ENCODE measurements at regions not wholly inside any gene's neighbourhood (a gene's known extent, or its start where the extent isn't known, plus 50 kb on each side); places are given as distances from the start of the nearest gene placed in this dataset.
"Not testable (repeated sequence)": the region's sequence is repeated elsewhere in the genome, so short reads cannot be mapped to it uniquely, and the experiment has no call there.

DNA sequence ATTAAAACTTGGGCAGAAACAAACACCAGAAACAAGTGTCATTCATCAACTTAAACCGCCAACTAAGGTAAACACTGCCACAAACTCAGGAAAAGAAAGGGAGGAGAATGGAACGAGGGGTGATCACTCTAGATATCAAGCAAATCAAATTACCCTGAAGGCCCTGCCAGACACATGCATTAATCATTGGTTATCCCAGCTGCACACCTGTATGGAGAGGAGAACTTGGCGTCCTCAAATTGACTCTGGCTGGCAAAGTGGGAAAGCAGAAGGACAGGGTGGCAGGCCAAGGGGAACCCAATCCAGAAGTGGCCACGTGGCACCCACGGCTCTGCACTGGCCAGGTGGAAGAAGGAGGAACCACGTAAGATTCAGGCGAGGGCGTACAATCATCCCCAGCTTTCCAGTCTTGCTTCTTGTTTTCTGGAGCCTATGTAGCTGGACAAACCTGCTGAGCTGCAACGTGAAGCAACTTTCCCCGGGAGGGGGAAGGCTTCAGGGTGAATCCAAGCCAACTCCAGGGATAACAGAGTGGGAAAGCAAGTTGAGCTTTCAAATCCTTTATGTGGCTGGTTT is 156.2 kb upstream of the JARID2 start:
- DNase-seq = no peak

- no peak for DNase-seq
Measured at GRCh38 chr6:15090145-15090579, 155.7 kb upstream of the JARID2 start.

DNA sequence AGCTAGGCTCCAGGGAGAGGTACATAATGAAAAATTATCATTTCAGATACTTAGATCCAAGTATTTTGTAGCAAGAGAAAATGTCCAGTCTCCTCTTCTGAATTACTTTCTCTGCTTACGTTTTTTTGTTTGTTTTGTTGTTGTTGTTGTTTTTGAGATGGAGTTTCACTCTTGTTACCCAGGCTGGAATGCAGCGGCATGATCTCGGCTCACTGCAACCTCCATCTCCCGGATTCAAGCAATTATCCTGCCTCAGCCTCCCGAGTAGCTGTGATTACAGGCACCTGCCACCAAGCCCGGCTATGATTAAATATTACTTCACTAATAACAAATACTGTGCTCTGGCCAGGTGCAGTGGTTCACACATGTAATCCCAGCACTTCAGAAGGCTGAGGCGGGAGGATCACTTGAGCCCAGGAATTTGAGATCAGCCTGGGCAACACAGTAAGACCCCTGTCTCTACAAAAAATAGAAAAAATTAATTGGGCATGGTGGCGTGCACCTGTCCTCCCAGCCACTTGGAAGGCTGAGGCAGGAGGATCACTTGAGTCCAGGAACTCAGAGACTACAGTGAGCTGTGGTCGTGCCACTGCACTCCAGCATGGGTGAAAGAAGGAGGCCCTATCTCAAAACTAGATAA is 155.0 kb upstream of the JARID2 start:
- DNase-seq = no peak

- no peak for DNase-seq
Measured at GRCh38 chr6:15096894-15097837, 148.7 kb upstream of the JARID2 start.

DNA sequence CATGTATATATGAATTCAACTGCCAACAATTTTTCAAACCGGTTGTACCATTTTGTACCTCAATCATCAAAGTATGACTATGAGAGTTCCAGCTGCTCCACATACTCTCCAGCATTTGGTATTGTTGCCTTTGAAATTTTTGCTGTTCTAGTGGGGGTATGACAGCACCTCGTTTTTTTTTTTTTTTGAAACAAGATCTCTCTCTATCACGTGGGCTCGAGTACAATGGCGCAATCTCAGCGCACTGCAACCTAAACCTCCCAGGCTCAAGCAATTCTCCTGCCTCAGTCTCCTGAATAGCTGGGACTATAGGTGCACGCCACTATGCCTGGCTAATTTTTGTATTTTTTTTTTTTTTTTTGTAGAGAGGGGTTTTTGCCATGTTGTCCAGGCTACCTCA is 144.7 kb upstream of the JARID2 start:
- no peak for DNase-seq

GRCh38 chr6:15102241-15102640 is 143.6 kb upstream of the JARID2 start:
- DNase-seq = no peak

GRCh38 chr6:15106958-15107643 is 138.8 kb upstream of the JARID2 start:
- DNase-seq = no peak

DNA sequence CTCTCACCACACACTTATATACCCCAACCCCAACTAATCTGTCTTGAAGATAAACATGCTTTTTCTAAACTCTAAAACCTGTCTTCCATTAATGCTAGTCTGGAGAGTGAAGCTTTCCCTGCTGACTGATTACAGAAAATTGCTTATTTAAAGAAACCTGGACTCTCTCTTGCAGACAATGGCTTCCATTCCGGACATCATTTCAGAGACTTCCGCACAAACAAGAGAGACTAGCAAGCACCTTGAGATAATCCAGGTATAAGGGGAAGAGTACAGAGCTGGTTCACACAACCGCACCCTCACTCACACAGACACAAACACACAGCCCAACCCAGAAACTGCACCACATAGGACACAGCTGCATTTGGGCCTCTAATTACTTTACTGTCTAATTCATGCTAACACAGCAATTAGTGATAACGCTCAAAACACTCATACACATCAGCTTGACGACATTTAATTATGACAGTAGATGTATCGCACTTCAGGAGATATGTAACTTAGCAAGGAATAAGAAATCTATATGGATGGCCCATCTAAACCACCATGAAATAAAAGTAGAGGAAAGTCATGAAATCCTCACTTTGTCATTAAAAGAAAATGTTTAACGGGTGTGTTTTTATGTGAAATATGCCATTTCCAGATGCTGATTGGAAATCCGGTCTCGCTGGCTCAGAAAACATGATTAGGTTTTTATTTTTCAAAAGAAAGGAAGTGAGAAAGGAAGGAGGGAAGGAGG is 138.1 kb upstream of the JARID2 start:
- no peak for DNase-seq

- no peak for DNase-seq
Measured at GRCh38 chr6:15108383-15108715, 137.5 kb upstream of the JARID2 start.

- DNase-seq = no peak
Measured at GRCh38 chr6:15109338-15110090, 136.4 kb upstream of the JARID2 start.

DNA sequence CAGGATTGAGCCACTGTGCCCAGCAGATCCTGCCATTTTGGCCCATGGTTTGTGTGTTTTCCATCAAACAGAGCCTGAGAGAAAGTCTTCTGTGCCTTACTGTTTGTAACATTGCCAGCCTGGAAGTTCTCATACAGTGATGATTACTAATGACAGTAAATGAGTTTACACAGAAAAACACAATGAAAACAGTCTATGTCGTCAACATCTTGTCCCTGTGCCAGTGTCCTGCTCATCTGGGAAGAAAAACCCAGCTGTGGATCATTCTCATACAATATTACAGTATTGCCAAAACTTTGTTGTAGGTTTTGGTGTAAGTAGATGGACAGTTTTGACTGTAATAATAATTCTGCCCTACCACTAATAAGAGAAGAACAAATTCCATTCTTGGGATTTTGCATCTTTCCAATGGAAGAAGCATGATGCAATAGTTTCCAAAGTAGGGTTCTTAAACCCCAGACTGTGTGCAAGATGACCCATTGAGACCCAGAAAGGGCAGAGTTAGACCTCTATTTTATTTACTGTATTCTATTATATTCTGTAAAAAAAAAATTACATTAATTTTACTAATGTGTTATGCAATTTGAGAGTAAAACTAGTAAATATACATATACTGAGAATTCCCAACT is 135.0 kb upstream of the JARID2 start:
- DNase-seq = no peak

DNA sequence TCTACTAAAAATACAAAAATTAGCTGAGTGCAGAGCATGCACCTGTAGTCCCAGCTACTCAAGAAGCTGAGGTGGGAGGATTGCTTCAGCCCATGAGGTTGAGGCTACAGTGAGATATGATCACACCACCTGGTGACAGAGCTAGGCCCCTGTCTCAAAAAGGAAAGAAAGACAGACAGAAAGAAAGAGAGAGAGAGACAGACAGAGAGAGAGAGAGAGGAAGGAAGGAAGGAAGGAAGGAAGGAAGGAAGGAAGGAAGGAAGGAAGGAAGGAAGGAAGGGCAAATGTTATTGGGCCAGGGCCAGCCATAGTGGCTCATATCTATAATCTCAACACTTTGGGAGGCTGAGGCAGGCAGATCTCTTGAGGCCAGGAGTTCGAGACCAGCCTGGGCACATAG is 134.3 kb upstream of the JARID2 start:
- DNase-seq = not testable (repeated sequence)

DNA sequence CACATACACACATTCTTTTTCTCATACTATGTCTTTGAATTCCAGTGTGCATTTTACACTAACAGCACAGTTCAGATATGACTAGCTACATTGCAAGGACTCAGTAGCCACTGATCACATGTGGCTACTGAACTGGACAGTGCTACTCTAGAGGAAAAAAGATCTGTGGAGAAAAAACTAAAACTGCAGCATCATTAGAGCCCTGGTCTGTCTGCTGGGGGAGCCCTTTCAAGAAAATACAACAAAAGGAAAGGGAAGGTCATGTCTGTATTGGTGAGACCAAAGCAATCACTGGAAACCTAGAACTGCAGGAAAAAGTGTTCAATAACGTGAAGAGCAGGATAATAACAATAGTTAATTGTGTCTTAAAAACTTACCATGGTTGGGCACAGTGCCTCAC is 132.3 kb upstream of the JARID2 start:
- no peak for DNase-seq

DNA sequence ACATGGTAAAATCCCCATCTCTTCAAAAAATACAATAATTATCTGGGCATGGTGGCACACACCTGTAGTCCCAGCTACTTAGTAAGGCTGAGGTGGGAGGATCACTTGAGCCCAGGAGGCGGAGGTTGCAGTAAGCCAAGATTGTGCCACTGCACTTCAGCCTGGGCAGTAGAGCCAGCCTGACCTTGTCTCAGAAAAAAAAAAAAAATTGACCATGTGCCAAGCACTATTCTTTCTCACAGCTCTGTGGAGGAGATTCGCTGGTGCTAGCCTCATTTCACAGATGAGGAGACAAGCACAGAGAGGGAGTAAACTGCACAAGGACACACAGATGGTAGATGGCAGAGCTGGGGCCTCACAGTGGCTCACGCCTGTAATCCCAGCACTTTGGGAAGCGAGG is 131.8 kb upstream of the JARID2 start:
- DNase-seq = no peak

DNA sequence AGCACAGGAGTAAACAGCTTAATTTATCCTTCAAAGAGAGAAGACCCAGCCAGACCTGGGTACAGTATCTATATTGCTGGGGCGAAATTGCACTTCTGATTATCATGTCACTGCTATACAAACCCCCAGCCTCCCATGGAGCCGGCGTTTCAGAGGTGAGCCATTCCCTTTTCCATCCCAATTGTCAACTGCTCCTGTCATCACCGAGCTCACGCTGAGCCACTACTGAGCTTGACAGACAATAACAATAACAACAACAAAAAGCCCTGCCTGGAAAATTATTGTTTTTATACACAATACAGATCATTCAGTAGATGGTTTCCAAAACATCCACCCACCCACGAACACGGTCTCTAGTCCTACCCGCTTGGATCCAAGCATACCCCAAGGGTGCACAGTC is 129.0 kb upstream of the JARID2 start:
- DNase-seq = no peak

- DNase-seq = no peak
Measured at GRCh38 chr6:15121443-15121842, 124.4 kb upstream of the JARID2 start.

GRCh38 chr6:15121977-15122550 is 123.8 kb upstream of the JARID2 start:
- DNase-seq = no peak

- no peak for DNase-seq
Measured at GRCh38 chr6:15129887-15130286, 116.0 kb upstream of the JARID2 start.

DNA sequence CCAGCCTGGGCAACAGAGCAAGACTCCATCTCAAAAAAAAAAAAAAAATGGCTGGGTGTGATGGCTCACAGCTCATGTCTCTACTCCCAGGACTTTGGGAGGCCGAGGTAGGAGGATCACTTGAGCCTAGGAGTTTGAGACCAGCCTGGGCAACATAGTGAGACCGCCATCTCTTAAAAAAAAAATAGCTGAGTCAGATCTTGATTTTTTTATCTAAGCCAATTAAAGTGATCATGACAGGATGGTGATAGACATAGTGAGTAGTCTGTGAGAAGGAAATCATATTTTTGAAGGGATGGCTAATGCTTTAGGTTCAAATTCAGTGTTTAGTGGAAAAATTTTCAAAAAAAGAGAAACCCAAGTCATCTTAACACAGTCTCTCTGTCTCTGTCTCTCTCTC is 114.6 kb upstream of the JARID2 start:
- no peak for DNase-seq

GRCh38 chr6:15131651-15132061 is 114.2 kb upstream of the JARID2 start:
- DNase-seq = no peak

- DNase-seq = no peak
Measured at GRCh38 chr6:15132167-15132566, 113.7 kb upstream of the JARID2 start.
